ENCODE measurements at regions not wholly inside any gene's neighbourhood (a gene's known extent, or its start where the extent isn't known, plus 50 kb on each side); places are given as distances from the start of the nearest gene placed in this dataset.

- no peak for DNase-seq (ENCODE audit: low read depth, low spot score)
Observed at GRCh38 chr5:167608390-167609272, 682.8 kb upstream of the WWC1 start.

DNA sequence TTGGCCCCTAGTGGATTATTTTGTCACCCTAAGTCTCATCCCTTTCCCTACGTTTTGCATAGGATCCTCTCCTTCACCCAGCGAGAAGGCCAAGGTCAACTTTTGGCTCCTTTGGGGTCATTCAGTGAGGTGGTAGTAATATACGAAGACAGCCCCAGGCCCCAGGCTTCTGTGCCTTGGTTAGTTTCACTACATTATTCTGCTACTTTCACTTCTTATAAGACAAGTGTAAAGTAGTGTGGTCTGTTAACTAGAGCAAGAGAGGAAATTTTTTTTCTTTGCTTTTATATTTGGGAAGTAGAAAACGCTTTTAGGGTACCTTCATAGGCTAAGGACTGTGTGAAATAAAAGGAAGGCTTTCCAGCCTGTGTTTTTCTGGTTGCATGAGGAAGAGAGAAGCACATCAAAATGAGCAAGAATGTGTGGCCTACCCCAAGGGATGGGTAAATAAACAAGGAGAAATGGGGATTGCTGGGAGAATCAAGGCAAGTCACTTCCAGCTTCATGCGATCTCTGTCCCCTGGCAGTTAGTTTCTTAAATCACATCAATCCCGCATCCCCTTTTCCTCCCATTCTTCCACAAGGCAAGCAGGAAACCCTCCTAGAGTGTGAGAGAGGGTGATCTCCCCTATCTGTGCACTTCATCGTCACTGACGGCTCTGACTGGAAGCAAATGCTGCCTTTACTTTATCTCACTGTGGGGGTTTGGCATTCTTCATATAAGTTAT, 677.0 kb upstream of the WWC1 start:
- no peak for DNase-seq (ENCODE audit: low read depth, low spot score)

DNA sequence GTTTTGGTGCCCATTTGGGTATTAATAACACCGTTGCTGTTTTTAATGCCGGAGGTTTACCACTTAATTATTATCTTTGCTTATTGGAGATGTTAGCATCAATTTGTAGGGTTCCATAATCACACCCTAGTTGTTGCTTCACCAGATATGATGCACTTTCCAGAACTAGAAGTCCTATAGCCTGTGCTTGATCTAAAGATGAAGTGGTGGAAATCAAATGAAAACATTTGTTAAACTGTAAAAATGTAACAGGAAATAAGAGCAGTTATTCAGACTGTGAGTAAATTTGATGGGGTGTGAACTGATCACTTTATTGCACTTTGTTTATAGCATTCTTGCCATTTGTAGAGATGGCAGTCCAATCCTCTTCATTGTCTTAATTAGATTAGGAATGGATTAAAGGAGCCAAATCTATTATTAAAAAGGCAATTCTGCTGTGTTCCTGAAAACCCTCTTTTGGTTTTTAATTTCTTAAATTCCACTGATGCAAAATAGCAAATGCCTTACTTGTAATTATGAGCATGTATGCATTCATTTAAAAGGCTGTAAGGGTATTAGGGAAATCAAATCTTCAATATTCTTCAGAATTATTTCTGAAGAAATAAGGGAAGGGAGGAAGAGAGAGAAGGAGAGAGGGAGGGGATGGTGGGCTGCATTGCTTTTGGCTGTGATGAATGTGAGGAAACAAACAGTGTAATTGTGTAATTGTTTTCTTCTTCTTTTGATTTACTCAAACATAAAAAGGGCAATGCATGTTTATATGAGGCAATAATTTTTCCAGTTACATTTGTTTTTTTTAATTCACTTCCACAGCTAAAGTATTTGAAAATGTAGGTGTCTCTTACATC, 675.2 kb upstream of the WWC1 start:
- DNase-seq (ENCODE audit: low read depth, low spot score) = no peak

GRCh38 chr5:167623354-167623753, 668.1 kb upstream of the WWC1 start:
- DNase-seq (ENCODE audit: low read depth, low spot score) = peak; percentile 2

DNA sequence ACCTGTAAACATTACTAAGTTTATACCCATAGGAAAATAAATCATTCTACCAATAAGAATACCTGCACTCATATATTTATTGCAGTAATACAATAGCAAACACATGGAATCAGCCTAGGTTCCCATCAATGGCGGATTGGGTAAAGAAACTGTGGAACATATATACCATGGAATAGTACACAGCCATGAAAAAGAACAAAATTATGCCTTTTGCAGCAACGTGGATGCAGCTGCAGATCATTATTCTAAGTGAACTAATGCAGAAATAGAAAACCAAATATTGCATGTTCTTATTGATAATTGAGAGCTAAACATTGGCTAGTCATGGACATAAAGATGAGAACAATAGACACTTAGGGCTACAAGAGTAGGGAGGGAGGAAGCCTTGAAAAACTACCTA, 667.4 kb upstream of the WWC1 start:
- DNase-seq (ENCODE audit: low read depth, low spot score) = no peak

- peak; percentile 69 for DNase-seq (ENCODE audit: low read depth, low spot score)
Observed at GRCh38 chr5:167626341-167627123, 664.9 kb upstream of the WWC1 start.

GRCh38 chr5:167629634-167630033, 661.8 kb upstream of the WWC1 start:
- DNase-seq (ENCODE audit: low read depth, low spot score) = no peak

DNA sequence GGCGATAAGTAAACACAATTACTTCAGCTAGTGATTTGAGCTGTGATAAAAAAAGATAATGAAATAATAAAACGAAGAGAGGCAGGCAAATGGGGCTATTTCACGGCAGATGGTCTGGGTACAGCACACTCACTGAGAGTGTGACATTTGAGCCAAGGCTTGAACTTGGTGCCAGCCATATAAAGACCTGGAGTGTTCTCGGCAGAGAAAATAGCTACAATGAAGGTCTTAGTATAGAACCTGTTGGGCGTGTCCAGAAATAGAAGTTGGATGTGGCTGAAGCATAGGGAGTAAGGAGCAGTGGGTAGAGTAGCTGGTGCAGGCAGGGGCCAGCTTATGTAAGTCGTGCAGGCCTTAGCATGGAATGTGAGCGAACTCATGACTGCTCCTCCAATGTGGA, 660.3 kb upstream of the WWC1 start:
- DNase-seq (ENCODE audit: low read depth, low spot score) = no peak

DNA sequence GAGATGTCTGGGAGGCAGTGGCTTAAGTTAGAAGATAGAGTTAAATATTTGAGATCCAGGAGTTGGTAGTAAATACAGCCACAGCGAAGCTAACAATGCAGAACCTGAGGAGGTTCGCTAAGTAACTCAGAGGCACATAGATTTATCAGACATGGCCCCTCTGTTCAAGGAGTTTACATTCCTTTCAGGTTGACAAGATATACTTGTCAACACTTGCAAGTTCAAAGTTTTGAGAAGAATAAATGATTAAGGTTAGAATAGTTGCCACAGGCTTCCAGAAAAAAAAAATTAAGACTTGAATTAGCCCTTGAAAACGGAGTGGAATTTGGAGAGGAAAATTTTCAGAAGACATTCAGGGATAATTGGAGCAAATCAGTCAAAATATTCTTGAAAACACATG, 658.3 kb upstream of the WWC1 start:
- DNase-seq (ENCODE audit: low read depth, low spot score) = no peak

DNA sequence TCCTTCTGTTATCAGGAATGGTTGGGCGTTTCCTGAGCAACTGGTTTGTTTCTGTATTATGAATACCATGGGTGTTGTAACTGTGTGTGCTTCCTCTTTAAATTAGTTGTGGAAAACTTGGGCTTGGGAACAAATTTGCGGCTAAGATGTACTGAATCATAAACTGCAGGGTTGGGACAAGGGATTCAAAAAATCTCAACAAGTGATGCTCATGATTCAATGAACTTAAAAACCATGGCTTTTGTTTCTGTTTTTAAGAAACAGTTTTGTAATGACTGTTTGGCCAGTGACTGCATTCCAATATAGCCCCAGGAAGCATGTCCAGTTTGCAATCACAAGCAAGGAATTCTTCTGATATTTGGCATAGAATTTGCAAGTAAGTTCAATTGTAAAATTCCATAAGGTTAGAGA, 657.5 kb upstream of the WWC1 start:
- peak; percentile 85 for DNase-seq (ENCODE audit: low read depth, low spot score)

DNA sequence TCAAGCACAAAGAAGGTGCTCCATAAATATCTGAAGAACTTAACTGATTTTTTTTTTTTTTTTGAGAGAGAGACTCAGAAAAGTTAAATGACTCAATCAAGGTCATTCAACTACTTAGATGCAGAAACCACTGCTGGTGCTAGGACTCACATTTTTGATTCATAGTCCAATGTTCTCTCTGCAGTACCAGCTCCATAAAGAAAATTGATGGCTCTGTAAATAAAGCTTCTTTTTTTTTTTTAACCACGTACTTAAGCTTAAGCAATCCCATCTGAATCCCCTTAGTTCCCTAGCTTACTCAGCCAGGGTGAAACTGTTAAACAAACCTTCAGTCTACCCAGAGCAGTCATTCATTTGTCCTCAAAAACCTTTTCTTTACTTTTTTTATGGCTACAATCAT, 657.0 kb upstream of the WWC1 start:
- DNase-seq (ENCODE audit: low read depth, low spot score) = peak; percentile 36

GRCh38 chr5:167638816-167639215, 652.6 kb upstream of the WWC1 start:
- DNase-seq (ENCODE audit: low read depth, low spot score) = peak; percentile 3

DNA sequence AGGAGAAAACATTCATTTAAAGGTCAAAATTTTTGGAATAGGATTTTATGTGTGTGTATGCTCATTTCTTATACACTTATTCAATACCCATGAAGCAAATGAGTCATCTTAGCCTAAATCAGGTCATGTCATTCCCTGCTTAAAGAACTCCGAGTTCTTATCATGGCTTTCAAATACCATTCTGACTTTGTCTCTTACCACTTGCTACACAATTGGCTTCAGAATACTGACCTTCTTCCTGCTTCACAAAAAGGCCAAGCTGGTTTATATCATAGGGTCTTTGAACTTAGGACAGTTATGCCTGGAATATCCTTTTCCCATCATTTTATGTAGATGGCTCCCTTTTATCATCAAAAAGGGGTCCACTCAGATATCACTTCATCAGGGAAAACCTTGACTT, 652.2 kb upstream of the WWC1 start:
- DNase-seq (ENCODE audit: low read depth, low spot score) = peak; percentile 33

DNA sequence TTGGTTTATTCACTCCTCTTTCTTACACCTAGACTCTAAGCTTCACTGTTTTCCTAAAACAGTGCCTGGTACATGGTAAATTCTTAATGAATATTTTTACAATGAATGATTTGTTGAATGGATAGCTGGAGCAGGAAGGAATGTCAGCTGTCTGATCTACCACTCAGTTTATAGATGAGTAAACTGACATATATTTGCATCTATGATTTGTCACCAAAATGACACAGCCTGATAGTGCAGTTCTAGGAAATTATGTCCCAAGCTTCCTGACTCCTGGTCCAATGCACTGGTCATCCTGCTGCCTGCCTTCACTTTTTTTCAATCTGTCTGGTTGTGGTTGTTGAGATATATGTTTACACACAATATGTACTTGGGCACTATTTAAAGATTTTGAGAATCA, 651.7 kb upstream of the WWC1 start:
- DNase-seq (ENCODE audit: low read depth, low spot score) = peak; percentile 8

GRCh38 chr5:167642181-167642580, 649.3 kb upstream of the WWC1 start:
- peak; percentile 2 for DNase-seq (ENCODE audit: low read depth, low spot score)

DNA sequence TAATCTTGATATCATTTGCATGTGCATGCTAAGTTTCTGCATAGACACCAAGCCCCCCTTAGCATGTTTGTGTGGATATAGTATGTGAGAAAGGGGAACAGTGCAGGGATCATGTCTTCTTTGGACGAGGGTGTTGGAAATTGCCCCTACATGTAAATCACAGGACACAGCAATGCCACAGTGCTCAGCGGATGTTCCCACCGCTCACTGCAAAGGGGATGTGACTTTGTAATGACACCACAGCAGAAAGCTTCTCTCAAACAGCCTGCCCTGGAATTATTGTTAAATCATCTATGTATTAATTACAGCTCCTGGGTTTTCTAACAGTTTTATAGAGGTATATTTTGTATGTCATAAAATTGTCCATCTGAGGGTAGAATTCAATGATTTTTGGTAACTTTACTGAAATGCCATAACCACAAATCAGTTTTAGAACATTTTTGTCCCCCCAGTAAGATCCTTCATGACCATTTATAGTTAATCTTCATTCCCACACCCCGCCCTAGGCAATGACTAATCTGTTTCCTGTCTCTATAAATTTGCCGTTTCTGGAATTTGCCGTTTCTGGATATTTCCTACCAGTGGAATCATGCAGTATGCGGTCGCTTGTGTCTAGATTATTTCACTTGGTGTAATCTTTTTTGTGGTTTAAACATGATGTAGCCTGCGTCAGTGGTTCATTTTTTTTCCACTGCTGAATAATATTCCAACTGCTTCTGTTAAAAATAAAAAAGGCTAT, 648.5 kb upstream of the WWC1 start:
- peak; percentile 78 for DNase-seq (ENCODE audit: low read depth, low spot score)

DNA sequence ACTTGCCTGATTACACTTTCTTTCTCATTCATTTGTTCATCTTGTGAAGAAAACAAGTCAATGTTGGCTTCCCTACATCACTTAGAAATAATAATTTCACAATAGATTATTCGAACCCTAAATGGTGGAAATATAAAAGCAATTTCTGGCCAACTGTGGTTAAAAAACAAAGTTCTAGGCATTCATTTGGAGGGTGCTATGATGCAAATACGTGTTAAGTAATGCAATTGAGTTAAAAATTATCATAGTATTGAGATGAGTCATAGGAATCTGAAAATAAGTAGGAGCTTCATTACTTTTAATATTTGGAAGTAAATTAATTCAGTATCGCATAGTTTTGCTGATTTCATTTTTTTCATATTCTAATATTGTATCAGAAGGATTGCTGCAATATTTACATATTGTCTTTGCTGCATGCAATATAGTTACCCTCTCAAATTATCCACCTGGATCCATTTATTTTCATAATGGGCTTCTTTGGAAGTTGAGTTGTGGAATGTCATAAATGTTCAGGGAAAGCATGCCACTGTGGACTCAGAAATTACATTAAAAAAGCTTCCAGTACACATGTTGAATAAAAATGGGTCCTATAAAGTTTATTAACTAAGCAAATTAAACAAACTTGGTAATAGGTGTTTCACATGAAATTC, 647.7 kb upstream of the WWC1 start:
- peak; percentile 5 for DNase-seq (ENCODE audit: low read depth, low spot score)

DNA sequence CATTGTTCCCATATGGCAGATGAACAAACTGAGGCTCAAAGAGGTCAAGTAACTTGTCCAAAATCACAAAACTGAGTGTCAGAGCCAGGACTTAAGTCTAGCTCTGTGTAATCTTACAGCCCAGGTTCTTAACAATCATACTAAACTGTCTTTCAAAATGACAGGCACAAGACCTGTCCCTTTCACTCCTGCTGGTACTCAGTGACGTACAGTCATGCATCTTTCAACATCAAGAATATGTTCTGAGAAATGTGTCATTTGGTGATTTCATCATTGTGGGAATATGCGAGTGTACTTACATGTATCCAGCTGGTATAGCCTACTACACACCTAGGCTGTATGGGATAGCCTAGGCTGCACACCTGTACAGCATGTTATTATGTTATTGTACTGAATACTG, 646.8 kb upstream of the WWC1 start:
- no peak for DNase-seq (ENCODE audit: low read depth, low spot score)

GRCh38 chr5:167649471-167649870, 642.0 kb upstream of the WWC1 start:
- DNase-seq (ENCODE audit: low read depth, low spot score) = no peak

GRCh38 chr5:167652690-167653089, 638.8 kb upstream of the WWC1 start:
- DNase-seq (ENCODE audit: low read depth, low spot score) = peak; percentile 61
